ENCODE measurements at regions not wholly inside any gene's neighbourhood (a gene's known extent, or its start where the extent isn't known, plus 50 kb on each side); places are given as distances from the start of the nearest gene placed in this dataset.

- TF ChIP-seq SIN3A (conservative IDR thresholded peaks at IDR 0.05 in 1 of 2, IDR thresholded peaks at IDR 0.05 in 1 of 2; ENCODE audit: low read depth in 1 of 2, low read length in 2 of 2) = no peak
Measured at GRCh38 chr3:87164245-87164644, 62.9 kb upstream of the CHMP2B start (continued).

All from H1 (cell line).